IPS DF 19.7 (cell line): ENCODE measurements at regions not wholly inside any gene's neighbourhood (a gene's known extent, or its start where the extent isn't known, plus 50 kb on each side); places are given as distances from the start of the nearest gene placed in this dataset.
"Not testable (repeated sequence)": the region's sequence is repeated elsewhere in the genome, so short reads cannot be mapped to it uniquely, and the experiment has no call there.

Source experiments
- DNase-seq: peaks from one replicate; pipeline ENCODE4 v3.0.0-alpha.2; 2013; ENCODE audit warnings: low read depth, low spot score

DNA sequence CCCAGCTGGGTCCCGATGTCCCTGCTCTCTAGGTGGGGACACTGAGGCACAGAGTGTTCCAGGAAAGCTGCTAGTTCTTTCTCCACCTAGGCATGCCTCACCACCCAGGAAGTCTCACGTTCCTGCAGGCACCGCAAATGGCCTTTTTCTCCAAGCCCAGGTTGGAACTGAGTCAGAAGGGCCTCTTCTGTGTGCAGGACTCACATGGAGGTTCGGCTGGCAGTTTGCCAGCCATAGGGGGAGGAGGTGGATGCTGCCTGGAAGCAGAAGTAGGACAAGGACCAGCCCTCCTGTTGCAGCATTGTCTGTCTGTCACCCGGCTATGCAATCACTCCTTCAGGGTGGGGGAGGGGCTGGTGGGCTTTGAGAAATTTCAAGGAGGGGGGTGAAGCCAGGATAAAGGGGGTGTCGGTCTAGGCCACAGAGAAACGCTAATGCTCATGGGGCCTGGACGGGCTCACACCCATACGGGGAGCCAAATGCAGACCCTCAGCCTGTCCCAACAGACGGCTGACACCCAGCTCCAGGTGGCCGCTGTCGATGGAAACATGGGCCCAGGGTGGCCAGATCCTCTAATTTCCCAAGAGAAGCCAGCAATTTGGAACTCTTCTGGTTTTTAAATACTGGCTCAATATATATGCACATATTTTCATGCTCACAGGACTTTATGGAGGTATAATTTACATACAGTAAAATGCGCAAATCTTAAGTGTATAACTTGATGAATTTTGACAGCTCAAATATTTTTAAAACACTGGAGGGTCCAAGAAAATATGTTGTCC lies 120.5 kb downstream of the PHETA1 start:
- DNase-seq: no peak

DNA sequence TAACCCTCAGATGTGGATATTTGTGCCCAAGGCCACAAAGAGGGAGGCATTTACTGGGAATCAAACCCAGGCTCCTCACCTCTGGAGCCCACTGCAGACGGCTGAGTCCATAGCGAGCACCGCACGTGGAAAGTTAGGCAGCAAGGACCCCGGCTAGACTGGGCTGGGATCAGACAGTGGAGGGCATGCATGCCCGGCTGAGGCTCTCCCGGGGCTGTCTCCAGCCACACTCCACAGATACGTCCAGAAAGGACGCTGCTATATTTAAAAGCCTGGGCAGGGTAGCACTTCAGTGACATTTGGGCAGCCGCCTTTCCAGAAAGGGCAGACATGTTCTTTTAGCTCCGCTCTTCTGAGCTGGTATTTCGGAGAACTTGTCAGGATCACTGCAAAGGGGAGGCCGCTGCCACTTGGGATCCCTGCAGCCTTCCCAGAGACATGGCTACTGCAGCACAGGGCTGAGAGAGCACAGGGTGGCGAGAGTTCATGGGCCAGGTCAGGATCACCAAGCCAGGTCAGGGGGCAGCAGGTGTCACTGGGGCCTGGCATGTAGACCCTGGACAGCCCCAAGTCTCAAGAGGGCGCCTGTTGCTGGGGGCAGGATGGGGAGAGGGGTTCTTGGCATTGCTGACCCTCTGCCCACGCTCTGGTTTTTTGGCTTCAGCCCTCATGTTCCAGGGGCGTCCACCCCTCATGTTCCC lies 121.7 kb downstream of the PHETA1 start:
- no peak for DNase-seq

DNA sequence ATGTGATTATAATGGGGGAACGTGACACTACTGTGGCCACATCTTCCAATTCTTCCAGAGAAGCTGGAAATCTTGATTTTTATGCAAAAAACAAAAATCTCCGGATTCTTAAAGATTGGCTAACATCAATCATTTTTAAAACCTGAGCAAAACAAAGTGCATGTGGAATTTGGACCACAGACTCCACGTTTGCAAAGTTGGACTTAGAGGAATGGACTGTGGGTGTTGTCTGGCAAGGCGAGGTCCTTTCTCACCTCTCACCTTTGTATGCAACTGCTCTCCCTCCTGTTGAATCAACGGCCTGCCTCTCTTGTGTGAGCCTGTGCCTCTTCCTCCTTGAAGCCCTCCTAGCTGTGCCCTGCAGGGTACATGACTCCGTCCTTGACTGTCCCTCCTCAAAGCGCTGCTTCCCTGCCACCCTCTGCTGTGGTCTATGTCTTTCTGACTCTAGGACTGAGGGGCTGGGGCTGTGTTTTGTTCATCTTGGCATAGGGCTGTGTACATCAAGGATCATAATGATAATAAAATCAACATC lies 122.4 kb downstream of the PHETA1 start:
- no peak for DNase-seq

DNA sequence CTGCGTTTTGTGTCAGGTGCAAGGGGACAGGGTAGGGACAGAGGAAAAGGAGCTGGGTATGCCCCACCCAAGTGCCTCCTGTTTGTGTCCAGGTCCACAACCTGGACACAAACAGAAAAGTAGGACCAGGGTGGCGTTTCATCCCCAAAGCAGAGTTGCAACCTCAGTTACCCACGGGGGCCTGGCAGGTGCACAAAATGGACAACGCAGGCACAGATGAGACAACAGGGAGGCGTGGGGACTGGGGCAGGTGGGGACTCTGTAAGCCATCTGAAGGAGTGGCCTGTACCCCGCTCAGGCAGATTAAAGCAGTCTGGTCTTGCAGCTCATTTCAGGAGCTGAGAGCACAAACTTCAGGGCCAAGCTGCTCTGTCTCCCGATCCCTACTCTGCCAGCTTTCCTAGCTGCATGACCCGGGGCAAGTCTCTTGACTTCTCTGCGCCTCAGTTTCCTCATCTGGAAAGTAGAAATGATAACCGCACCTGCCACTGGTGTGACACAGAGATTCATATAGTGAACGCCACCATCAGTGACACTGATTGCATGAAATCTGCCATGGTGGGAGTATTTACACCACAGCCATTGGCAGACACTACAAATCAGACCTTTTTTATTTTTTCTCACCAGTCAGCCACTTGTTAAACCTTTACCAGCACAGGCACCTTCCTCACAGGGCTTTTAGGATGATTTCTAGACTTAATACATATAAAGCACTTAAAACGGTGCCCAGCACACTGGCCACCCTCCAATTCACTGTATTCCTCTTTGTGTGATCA lies 123.0 kb downstream of the PHETA1 start:
- DNase-seq: no peak

DNA sequence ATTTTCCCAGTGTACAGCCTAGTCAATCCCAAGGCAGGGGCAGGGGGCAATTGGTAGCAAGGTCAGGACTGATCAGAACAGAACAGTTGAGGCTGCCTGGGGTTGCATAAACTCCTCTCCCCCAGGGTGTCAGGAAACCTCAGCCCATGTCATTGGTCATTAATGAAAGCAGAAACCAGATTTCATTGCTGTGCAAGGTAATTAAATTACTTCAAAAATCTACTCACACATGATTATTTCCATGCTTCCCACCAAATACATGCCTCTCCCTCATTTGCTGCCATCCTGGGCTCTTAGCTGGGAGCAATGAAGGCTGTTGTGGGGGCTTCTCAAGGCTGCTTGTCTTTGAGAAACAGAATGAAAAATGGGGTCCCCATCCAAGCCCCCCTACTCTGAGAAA lies 124.2 kb downstream of the PHETA1 start:
- no peak for DNase-seq

DNA sequence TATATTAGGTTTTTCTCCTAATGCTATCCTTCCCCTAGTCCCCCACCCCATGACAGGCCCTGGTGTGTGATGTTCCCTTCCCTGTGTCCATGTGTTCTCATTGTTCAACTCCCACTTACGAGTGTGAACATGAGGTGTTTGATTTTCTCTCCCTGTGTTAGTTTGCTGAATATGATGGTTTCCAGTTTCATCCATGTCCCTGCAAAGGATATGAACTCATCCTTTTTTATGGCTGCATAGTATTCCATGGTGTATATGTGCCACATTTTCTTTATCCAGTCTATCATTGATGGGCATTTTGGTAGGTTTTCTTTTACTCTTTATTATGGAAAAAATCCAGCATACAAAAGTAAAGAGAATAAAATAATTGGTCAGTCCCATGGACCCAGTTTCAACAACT lies 126.1 kb downstream of the PHETA1 start:
- DNase-seq: not testable (repeated sequence)

DNA sequence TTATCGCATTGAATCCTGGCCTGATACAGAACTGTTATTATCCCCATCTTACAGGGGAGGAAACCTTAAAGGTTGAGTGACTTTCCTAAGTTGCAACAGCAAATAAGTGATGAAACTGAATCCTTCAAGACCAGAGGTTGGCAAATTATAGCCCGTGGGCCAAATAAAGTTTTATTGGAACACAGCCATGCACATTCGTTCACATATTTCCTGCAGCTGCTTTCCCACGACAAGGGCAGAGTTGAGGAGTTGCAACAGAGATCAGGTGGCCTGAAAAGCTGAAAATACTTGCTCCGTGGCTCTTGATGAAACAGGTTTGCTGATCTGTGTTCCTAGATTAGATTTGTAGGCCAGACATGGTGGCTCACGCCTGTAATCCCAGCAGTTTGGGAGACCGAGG lies 126.7 kb downstream of the PHETA1 start:
- no peak for DNase-seq

DNA sequence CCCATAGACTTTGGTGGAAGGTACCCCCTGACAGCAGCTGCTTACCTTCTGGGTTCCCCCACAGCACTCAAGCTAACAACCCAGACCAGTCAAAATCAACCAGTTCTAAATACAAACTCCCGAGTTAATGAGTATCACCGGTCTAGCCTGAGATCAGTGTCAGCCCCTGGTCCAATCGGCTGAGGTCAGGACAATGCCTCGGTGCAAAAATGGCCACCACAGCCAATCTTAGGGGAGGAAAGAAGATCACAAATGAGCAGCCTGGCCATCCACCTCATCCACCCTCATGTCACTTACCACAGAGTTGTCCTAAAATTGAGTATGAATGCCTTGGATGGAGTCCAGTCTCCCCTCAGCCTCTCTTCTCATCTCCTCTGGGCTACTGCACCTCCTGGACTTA lies 128.5 kb downstream of the PHETA1 start:
- no peak for DNase-seq

DNA sequence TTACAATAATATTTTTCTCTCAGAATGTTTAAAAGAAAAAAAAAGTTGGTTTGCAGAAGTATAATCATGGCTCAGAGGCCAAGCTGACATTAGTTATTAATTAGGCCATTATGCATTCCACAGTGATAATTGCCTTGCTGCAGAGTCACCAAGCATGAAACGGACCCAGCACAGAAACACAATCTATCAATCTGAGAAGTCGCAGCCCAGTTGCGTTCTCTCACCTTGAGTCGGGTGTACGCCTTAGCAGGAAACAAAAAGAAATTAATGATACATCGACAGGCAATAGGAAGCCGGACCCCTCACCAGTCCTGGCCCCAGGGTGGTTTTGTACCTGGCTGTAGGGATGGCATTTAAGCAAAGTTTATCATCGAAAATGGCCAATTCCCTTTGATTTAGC lies 129.7 kb downstream of the PHETA1 start:
- no peak for DNase-seq

DNA sequence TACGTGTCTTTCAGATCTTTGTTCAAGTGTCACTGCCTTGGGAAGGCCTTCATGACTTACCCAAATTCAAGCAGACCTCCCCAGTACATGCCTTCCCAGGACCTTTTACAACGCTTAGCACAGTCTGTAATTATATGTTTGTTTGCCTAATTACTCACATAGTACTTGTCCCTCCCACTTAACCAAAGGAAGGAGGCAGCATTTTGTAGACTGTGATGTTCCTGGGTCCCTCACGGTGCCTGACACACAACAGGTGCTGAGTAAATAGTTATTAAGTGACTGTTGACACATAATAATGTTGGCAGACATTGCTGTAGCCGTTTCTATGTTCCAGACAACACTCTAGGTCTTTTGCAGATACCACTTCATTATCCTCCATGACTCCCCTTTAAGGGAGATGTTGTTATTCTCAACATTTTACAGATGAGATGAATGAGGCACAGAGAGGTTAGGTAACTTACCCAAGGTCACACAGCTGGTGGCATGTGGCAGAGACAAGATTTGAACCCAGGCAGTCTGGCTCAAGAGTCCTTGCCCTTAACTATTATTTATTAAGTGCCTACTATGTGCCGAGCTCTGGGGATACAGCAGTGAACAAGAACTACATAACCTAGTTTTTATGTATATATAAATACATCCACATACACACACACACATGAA lies 130.7 kb downstream of the PHETA1 start:
- DNase-seq: no peak

DNA sequence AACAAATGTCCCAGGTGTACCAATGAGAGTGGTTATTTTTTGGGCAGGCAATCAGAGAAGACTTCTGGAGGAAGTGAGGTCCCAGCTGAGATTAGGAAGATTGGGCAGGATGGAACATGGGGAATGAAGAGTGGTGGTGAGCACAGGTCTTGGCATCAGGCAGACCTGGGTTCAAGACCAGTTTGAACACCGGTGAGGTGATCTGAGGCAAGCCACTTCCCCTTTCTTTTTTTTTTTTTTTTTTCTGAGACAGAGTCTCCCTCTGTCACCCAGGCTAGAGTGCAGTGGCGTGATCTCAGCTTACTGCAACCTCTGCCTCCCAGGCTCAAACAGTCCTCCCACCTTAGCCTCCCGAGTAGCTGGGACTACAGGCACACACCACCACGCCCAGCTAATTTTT lies 134.4 kb downstream of the PHETA1 start:
- DNase-seq: not testable (repeated sequence)

DNA sequence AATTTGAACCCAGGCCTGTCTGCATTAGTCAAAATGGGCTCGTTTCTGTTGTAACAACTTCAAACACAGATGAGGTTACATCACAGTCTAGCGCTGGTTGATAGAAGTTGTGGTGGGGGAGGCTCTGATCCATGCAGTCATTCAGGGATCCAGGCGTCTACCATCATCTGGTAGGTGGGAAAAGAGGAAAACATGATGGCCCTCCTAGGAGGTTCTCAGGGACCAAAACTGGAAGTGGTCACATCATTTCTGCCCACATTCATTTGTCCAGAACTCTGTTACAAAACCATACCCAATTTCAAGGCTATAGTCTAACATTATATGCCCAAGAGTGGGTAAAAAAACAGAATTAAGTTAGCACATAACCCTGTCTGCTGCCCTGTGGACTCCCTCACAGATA lies 135.1 kb downstream of the PHETA1 start:
- no peak for DNase-seq

DNA sequence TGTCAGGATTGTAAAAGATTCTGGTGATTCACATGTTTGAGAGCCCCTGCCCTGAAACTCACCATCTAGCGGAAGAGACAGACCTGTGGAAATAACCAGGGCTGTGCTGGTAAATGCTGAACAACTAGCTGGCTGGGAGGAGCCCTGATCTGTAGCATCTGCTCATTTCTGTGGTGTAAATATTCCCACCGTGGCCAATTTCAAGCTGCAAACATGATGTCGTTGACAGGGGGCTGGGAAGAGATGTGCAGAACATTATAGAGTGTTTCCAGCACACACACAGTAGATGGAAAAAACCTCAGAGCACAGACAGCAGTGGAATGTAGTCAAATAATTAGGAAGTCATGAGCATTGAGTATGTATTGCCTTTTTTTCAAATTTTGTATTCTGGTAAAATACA lies 138.2 kb downstream of the PHETA1 start:
- DNase-seq: no peak

DNA sequence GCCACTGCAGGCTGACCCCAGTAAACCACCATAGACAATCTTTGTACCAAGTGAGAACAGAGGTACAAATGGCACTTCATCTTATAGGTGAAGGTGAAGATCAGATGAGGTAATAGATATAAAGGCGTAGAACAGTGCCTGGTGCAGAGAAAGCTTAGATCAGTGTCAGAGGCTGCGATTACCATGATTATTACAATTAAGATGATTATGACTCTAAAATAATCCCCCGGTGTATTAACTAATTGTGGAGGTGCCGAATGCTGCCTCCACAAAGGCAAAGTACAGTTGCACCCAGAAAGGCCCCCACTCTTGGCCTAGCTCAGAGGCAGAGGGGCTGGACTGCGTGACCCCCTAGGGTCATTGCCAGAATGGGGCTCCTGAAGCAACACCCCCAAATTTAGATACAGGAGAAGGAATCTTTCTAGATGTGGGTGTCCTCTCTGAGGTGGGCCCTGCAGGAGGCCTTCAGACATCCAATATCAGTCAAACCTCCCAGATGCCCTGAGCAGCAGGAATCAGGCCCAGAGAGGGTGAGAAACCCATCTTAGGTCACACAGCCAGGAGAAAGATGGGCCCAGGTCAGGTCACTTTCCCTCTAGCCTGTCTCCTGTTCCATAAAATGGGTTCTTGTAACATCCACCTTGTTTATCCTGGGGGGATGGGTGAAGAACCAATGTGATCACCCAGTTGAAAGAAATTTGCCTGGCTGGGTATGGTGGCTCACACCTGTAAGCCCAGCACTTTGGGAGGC lies 139.8 kb downstream of the PHETA1 start:
- no peak for DNase-seq

DNA sequence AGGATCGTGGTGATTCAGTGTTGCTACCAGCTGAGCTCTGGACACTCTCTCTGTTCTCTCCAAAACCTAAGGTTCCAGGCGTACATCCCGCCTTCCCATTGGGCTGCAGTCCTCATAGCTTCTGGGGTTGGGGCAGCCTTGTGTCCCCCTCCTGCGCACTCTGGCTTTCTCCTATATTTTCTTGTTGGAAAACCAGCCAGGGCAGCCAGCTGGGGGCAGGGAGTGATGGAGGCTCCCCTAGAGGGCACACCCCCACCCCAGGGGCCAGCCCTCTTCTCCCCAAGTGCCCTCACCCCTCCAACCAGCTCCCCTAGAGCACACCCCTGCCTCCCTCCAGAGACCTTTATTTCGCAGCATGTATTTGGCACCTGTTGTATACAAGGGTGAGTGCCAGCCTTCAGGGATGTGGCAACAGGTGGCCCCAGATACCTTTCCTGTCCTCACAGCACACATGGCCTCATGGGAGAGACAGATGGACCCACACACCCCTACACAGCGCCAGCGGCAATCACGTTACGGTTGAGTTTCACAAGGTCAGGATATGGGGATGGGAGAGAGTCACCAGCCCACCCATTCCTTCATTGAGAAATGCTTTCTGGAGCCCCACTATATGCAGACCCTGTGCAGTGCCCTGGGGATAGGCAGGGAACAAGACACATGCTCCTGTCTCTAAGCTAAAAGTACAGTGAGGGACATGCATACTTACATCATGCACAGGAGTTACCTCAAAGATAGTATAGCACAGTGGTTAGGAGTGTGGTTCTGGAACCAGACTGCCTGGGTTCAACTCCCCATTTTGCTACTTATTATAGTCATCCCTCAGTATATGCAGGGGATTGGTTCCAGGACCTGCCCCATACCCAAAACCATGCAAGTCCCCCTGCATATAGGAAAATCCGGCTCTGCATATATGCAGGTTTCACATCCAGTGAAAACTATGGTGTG lies 141.1 kb downstream of the PHETA1 start:
- DNase-seq: no peak

DNA sequence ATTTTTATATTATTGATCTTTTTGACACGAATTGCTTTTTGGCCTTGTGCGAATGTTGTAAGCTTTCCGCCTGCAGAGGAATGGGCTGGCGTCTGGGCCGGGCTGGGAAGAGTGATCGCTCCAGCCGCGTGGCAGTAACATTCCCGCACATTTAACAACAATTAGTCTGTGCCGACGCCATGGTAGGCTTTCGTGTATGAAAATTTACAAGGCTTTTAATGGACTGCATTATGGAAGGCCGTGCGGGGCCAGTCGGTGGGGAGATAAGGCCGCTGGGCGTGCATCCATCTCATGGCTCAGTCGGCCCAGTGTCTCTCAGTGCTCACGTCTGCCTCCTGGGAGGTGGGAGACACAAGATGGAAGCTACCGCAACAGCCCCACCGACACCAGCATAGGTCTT lies 142.2 kb downstream of the PHETA1 start:
- DNase-seq: no peak

DNA sequence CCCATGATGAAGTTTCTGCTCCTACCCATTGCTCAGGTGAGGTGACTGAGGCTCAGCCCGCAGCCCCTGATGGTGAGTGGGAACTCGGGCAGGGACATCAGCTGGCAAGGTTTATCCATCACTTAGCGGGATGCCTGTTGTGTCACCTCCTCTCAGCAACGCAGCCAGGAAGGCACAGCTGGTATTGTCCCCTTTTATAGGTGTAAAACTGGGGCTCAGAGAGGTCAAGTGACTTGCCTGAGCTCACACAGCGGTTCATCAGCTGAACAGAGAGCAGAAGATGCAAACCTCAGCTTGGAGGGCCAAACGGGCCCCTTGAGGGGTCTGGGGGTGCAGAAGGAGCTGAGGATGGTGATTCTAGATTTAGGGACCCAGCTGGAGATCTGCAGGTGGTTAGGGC lies 143.6 kb downstream of the PHETA1 start:
- no peak for DNase-seq

DNA sequence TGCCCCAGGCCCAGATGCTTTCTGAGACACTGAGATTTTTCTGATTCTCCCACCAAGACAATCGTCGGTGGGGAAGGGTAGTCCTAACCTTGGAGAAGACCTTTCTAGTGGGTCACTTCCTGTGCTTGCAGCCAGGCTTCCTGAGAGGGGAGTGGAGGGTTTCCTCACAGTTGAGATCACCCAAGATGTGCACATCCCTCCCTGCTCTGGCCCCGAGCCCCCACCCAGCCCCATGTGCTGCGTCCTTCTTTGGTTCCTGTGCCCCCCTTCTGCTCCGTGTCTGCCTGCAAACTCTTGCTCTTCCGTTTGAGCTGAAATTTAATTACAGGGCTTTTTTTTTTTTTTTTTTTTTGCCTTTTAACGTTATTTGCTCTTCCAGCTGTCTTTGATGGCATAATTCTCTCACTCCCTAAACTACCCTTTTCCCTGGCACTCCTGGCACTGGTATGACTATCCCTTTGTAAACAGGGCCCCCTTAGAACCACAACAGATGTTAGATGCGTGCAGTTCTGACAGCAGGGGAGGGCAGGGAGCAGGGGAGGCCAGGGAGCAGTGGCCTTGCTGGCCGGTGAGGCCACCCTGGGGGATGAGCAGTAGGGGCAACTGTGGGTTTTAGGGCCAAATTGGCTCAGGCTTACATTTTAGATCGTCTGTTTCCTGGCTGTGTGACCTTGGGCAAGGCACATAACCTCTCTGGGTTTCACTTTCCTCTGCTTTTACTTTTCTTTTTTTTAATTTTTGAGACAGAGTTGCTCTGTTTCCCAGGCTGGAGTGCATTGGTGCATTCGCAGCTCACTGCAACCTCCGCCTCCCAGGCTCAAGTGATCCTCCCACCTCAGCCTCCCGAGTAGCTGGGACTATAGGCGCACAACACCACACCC lies 144.5 kb downstream of the PHETA1 start:
- no peak for DNase-seq

DNA sequence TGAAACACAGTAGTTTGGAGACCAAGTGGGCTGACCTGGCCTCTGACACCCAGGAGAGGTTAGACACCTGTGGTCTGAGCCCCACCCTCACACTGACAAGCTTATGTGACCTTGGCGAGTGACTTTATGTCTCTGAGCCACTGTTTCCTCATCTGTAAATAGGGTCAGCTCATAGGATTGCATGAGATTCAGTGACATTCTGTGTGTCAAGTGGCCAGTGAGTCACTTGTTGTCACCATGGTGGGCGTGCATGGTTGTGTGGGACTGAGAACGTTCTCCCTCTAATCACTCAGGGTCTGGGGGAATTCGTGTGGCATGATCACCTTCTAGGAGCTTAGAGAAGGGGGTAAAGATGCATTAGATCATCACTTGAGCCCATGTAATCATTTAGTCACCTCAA lies 146.4 kb downstream of the PHETA1 start:
- no peak for DNase-seq
